GM12873 (cell line): ENCODE measurements at regions not wholly inside any gene's neighbourhood (a gene's known extent, or its start where the extent isn't known, plus 50 kb on each side); places are given as distances from the start of the nearest gene placed in this dataset.

ENCODE experiments used
- CTCF ChIP-seq: IDR thresholded peaks from 2 replicates; pipeline ENCODE4 v1.5.1; 2012; ENCODE audit warnings: low read depth, mild to moderate bottlenecking, moderate library complexity, low read length, control low read depth; ENCODE audit not compliant: insufficient read depth; ENCODE audit errors: missing control alignments

- TF ChIP-seq CTCF = no peak
Measured at GRCh38 chr2:78775291-78775690, 250.2 kb upstream of the REG3G start.

- TF ChIP-seq CTCF = no peak
Measured at GRCh38 chr2:78778756-78779510, 246.6 kb upstream of the REG3G start.

GRCh38 chr2:78779761-78780160, 245.7 kb upstream of the REG3G start:
- no peak for TF ChIP-seq CTCF

- TF ChIP-seq CTCF = no peak
Measured at GRCh38 chr2:78780256-78780655, 245.2 kb upstream of the REG3G start.

- TF ChIP-seq CTCF = no peak
Measured at GRCh38 chr2:78780864-78781583, 244.5 kb upstream of the REG3G start.

GRCh38 chr2:78782196-78782595, 243.3 kb upstream of the REG3G start:
- no peak for TF ChIP-seq CTCF

GRCh38 chr2:78811955-78812610, 213.4 kb upstream of the REG3G start:
- no peak for TF ChIP-seq CTCF
